GM23338 (cell line): ENCODE measurements at regions not wholly inside any gene's neighbourhood (a gene's known extent, or its start where the extent isn't known, plus 50 kb on each side); places are given as distances from the start of the nearest gene placed in this dataset.

Source experiments
- CTCF ChIP-seq, 2 experiments: fragments of 200-600 bp in 1 of 2; sonication (generic) in 1 of 2; conservative IDR thresholded peaks; 2 replicates each; pipeline versions ENCODE4 v1.5.1 to v1.6.1; 2016 to 2017; ENCODE audit warnings: antibody characterized with exemption in 2 of 2, low read depth in 2 of 2, mild to moderate bottlenecking in 2 of 2, moderate library complexity in 1 of 2
- EZH2 ChIP-seq: fragments of 200-600 bp; sonication (generic); IDR thresholded peaks from one replicate; pipeline ENCODE4 v1.8.0; 2017; ENCODE audit warnings: antibody characterized with exemption, mild to moderate bottlenecking, low read depth; ENCODE audit not compliant: unreplicated experiment
- REST ChIP-seq: IDR thresholded peaks from one replicate; pipeline ENCODE4 v1.6.1; 2018; ENCODE audit warnings: antibody characterized with exemption; ENCODE audit not compliant: unreplicated experiment

- TF ChIP-seq REST: no peak
- TF ChIP-seq EZH2: no peak
- no peak for TF ChIP-seq CTCF (conservative IDR thresholded peaks at IDR 0.05; ENCODE audit: low read depth in 2 of 2)
Observed at GRCh38 chr4:152197211-152197610, 338.7 kb downstream of the FBXW7 start.
